ENCODE measurements at regions not wholly inside any gene's neighbourhood (a gene's known extent, or its start where the extent isn't known, plus 50 kb on each side); places are given as distances from the start of the nearest gene placed in this dataset.

DNA sequence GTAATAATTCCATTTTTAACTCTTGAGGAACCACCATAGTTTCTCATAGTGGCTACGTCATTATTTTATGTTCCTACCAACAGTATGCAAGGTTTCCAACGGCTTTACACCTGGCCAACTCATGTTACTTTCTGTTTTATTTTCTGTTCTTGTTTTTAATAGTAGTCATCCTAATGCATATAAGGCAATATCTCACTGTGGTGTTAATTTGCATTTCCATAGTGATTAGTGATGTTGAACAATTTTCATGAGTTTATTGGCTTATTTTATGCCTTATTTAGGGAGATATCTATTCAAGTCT is 465.5 kb upstream of the KLF6 start:
- no peak for TF ChIP-seq CTCF (IDR thresholded peaks at IDR 0.05)
- TF ChIP-seq POLR2A (IDR thresholded peaks at IDR 0.05), result no peak
